NOMO-1 (cell line): ENCODE measurements at regions not wholly inside any gene's neighbourhood (a gene's known extent, or its start where the extent isn't known, plus 50 kb on each side); places are given as distances from the start of the nearest gene placed in this dataset.

ENCODE experiments used
- DNase-seq, 2 experiments: peaks; one replicate each; lab custom pipeline; 2025; ENCODE audit not compliant: unreplicated experiment in 2 of 2; lab: John Stamatoyannopoulos, UW

- DNase-seq: no peak
Observed at GRCh38 chr5:56447232-56447631, 214.1 kb upstream of the ANKRD55 start.

GRCh38 chr5:56446728-56447127 is 213.6 kb upstream of the ANKRD55 start:
- DNase-seq: no peak

- DNase-seq: no peak
Observed at GRCh38 chr5:56443826-56444225, 210.7 kb upstream of the ANKRD55 start.

GRCh38 chr5:56440871-56441740 is 208.0 kb upstream of the ANKRD55 start:
- DNase-seq: peak; percentile 46 to 63

- DNase-seq: no peak
Observed at GRCh38 chr5:56434986-56435385, 201.9 kb upstream of the ANKRD55 start.

GRCh38 chr5:56433039-56433617 is 200.0 kb upstream of the ANKRD55 start:
- DNase-seq: peak; percentile 30 to 52

- DNase-seq: no peak
Observed at GRCh38 chr5:56432321-56432720, 199.2 kb upstream of the ANKRD55 start.

- DNase-seq: no peak
Observed at GRCh38 chr5:56430422-56430821, 197.3 kb upstream of the ANKRD55 start.

GRCh38 chr5:56429110-56429561 is 196.0 kb upstream of the ANKRD55 start:
- DNase-seq: no peak

- no peak for DNase-seq
Observed at GRCh38 chr5:56426693-56427092, 193.6 kb upstream of the ANKRD55 start.

- DNase-seq: no peak
Observed at GRCh38 chr5:56422076-56422762, 189.1 kb upstream of the ANKRD55 start.

GRCh38 chr5:56421246-56422075 is 188.3 kb upstream of the ANKRD55 start:
- peak in 1 of 2 experiments; percentile 5 for DNase-seq

GRCh38 chr5:56420323-56420722 is 187.2 kb upstream of the ANKRD55 start:
- DNase-seq: no peak

GRCh38 chr5:56419667-56420066 is 186.5 kb upstream of the ANKRD55 start:
- no peak for DNase-seq

GRCh38 chr5:56415356-56415765 is 182.2 kb upstream of the ANKRD55 start:
- DNase-seq: peak; percentile 96 to 98

GRCh38 chr5:56414066-56414465 is 180.9 kb upstream of the ANKRD55 start:
- DNase-seq: peak; percentile 75 to 83

GRCh38 chr5:56413546-56413945 is 180.4 kb upstream of the ANKRD55 start:
- peak in 1 of 2 experiments; percentile 26 for DNase-seq

GRCh38 chr5:56412601-56413379 is 179.7 kb upstream of the ANKRD55 start:
- peak; percentile 56 to 84 for DNase-seq

- no peak for DNase-seq
Observed at GRCh38 chr5:56410696-56411095, 177.6 kb upstream of the ANKRD55 start.
